RWPE2 (cell line): ENCODE measurements at regions not wholly inside any gene's neighbourhood (a gene's known extent, or its start where the extent isn't known, plus 50 kb on each side); places are given as distances from the start of the nearest gene placed in this dataset.

Experiments
- ATAC-seq: fragments of 200-7000 bp; cut with Tn5 transposase; 3 replicates; pipeline ENCODE4 v1.9.1; 2021; ENCODE audit warnings: low read depth
- DNase-seq: peaks from one replicate; pipeline ENCODE4 v3.0.0-alpha.2; 2020; ENCODE audit warnings: low spot score
- H3K27ac ChIP-seq: fragments of 450-650 bp; 2 replicates; pipeline ENCODE4 v1.5.1; 2017; ENCODE audit warnings: mild to moderate bottlenecking; ENCODE audit not compliant: poor library complexity, severe bottlenecking
- H3K27me3 ChIP-seq: fragments of 250-450 bp; sonication (Bioruptor Pico); 2 replicates; pipeline ENCODE4 v1.5.1; 2021; ENCODE audit warnings: mild to moderate bottlenecking, moderate library complexity; ENCODE audit not compliant: insufficient read depth, poor library complexity, severe bottlenecking
- H3K36me3 ChIP-seq: fragments of 250-450 bp; sonication (Bioruptor Pico); 2 replicates; pipeline ENCODE4 v1.5.1; 2020; ENCODE audit warnings: low read depth, mild to moderate bottlenecking, moderate library complexity
- H3K4me1 ChIP-seq: fragments of 250-450 bp; sonication (Bioruptor Pico); 2 replicates; pipeline ENCODE4 v1.5.1; 2021; ENCODE audit warnings: mild to moderate bottlenecking, moderate library complexity; ENCODE audit not compliant: insufficient read depth, poor library complexity, severe bottlenecking
- H3K4me3 ChIP-seq: fragments of 250-450 bp; sonication (Bioruptor Pico); 2 replicates; pipeline ENCODE4 v1.5.1; 2021; ENCODE audit warnings: mild to moderate bottlenecking, moderate library complexity; ENCODE audit not compliant: severe bottlenecking
- H3K9me3 ChIP-seq: fragments of 250-450 bp; sonication (Bioruptor Pico); 2 replicates; pipeline ENCODE4 v1.5.1; 2021; ENCODE audit warnings: mild to moderate bottlenecking, moderate library complexity; ENCODE audit not compliant: severe bottlenecking
- TF ChIP-seq, protein P1 (sequence below): fragments of 450-650 bp; IDR thresholded peaks from one replicate; pipeline ENCODE4 v1.5.1; 2017; ENCODE audit warnings: mild to moderate bottlenecking, moderate library complexity; ENCODE audit not compliant: poor library complexity, severe bottlenecking

- Histone ChIP-seq H3K27me3 (no peaks in the 10 kb centered on the region), H3K36me3 (no peaks in the 10 kb centered on the region), H3K4me3 (no peak overlapping the region), H3K4me1 (peaks cover 14% of the 10 kb centered on the region), H3K27ac (no peak overlapping the region), H3K9me3 (no peaks in the 10 kb centered on the region)
- no peak for ATAC-seq
- DNase-seq, result no peak
- TF ChIP-seq, protein P1, sequence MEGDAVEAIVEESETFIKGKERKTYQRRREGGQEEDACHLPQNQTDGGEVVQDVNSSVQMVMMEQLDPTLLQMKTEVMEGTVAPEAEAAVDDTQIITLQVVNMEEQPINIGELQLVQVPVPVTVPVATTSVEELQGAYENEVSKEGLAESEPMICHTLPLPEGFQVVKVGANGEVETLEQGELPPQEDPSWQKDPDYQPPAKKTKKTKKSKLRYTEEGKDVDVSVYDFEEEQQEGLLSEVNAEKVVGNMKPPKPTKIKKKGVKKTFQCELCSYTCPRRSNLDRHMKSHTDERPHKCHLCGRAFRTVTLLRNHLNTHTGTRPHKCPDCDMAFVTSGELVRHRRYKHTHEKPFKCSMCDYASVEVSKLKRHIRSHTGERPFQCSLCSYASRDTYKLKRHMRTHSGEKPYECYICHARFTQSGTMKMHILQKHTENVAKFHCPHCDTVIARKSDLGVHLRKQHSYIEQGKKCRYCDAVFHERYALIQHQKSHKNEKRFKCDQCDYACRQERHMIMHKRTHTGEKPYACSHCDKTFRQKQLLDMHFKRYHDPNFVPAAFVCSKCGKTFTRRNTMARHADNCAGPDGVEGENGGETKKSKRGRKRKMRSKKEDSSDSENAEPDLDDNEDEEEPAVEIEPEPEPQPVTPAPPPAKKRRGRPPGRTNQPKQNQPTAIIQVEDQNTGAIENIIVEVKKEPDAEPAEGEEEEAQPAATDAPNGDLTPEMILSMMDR, result no peak
Measured at GRCh38 chr11:112661146-112661545, 300.1 kb upstream of the NCAM1 start.

DNA sequence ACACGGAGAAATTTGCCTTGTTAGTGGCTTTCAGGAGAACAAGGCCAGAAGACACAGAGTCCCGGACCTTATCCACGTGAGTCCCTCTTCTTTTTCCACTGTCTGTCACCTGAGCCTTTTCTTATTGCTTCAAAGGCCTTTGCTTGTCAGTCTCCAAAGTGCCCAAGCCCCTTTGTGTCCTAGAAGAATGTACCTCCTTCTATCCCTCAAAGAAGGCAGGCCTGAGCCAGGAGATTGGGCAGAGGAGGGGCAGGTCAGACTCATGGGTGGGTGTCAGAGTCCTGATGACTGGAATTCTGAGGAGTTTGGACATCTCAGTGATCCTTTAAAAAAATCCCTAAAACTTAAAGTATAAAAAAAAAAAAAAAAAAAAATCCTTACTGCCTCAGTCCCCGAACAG, 299.6 kb upstream of the NCAM1 start:
- no peak for ATAC-seq
- H3K36me3 ChIP-seq, result no peaks in the 10 kb centered on the region

DNA sequence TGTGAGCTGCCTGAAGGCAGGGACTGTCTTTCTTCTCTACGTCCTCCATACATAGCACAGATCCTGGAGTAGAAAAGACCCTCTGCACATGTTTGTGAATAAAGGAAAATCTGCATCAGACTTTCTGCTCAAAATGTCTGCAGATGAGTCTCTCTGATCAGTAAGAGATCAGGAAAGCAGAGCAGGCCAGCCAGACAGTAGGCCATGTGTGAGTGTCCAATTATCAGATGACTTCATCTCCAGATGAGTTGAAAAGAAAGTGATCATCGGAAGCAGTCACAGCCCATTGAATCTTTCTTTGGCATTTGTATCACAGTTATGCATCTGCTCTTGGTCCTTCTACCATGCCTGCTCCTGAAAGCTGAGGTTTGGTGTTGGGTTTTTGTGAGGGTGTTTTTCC, 298.7 kb upstream of the NCAM1 start:
- Histone ChIP-seq H3K27ac (no peak overlapping the region), H3K4me1 (peaks cover under 1% of the 10 kb centered on the region), H3K9me3 (no peaks in the 10 kb centered on the region), H3K4me3 (no peak overlapping the region), H3K36me3 (no peaks in the 10 kb centered on the region), H3K27me3 (no peaks in the 10 kb centered on the region)
- no peak for ATAC-seq
- DNase-seq, result no peak
- TF ChIP-seq, protein P1, result no peak

More for the DNA sequence above, 299.6 kb upstream of the NCAM1 start:
- DNase-seq, result no peak
- H3K9me3 ChIP-seq, result no peaks in the 10 kb centered on the region
- TF ChIP-seq, protein P1, result no peak
- H3K4me3 ChIP-seq, result no peak overlapping the region
- H3K27ac ChIP-seq, result no peak overlapping the region
- no peaks in the 10 kb centered on the region for H3K27me3 ChIP-seq
- H3K4me1 ChIP-seq, result peaks cover 11% of the 10 kb centered on the region

DNA sequence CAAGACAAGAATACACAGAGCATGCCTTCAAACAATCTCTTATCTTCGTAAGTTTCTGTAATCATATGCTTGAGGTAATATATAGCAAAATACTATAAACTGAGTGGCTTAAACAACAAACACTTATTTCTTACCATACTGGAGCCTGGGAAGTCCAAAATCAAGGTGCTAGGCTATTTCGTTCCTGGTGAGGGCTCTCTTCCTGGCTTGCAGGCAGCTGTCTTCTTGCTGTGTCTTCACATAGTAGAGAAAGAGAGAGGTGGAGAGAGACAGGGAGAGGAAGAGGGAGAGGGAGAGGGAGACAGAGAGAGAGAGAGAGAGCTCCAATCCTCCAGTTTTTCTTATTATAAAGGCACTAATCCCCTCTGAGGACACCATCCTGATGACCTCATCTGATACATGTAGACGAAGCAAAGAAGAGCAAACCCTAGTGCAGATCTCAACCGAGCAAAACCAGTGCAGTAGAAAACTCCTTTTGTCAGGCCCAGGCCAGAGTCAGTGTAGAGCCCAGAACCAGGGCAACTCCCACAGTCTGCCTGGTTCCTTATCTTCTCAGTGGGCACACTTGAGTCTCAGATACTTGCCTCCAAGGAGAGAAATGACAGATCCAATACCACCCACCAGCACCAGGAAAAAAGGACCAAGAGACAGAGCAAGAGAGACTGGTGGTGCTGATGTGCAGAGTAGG, 297.1 kb upstream of the NCAM1 start:
- ATAC-seq (no peak), DNase-seq (no peak)
- H3K27me3 ChIP-seq, result no peaks in the 10 kb centered on the region
- TF ChIP-seq, protein P1, result no peak
- H3K4me1 ChIP-seq, result no peaks in the 10 kb centered on the region
- H3K4me3 ChIP-seq, result no peak overlapping the region
- H3K9me3 ChIP-seq, result no peaks in the 10 kb centered on the region
- H3K36me3 ChIP-seq, result no peaks in the 10 kb centered on the region
- no peak overlapping the region for H3K27ac ChIP-seq

GRCh38 chr11:112665291-112665690, 295.9 kb upstream of the NCAM1 start:
- H3K27ac ChIP-seq, result no peak overlapping the region
- TF ChIP-seq, protein P1, result no peak
- no peak overlapping the region for H3K4me3 ChIP-seq
- H3K27me3 ChIP-seq, result no peaks in the 10 kb centered on the region
- H3K4me1 ChIP-seq, result no peaks in the 10 kb centered on the region
- no peak for ATAC-seq
- no peaks in the 10 kb centered on the region for H3K9me3 ChIP-seq
- no peaks in the 10 kb centered on the region for H3K36me3 ChIP-seq
- no peak for DNase-seq
